ENCODE measurements at regions not wholly inside any gene's neighbourhood (a gene's known extent, or its start where the extent isn't known, plus 50 kb on each side); places are given as distances from the start of the nearest gene placed in this dataset.
A peak's percentile ranks its signal among the peaks of the same experiment; 100 is the strongest.
"Not testable (repeated sequence)": the region's sequence is repeated elsewhere in the genome, so short reads cannot be mapped to it uniquely, and the experiment has no call there.

DNA sequence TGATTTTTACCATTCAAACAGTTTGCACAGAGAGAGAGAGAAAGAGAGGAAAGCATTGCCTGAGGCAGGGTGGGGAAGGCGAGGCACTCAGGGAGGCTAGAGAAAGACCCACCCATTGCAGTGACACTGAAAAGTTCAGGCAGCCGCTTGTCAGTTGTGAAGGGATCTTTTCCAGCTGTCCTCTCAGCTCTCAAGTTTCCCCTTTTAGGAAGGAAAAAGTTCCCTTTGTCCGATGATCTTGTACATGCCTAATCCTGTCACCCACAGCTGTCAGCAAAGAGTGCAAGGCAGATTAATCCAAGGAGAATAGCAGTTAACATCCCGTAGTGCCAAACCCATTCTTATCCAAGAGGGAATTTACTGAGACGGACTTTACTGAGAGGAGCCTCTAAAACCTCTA is 255.0 kb downstream of the MAGEB5 start:
- POLR2A ChIA-PET = no interaction called here
- TF ChIP-seq, protein P1, sequence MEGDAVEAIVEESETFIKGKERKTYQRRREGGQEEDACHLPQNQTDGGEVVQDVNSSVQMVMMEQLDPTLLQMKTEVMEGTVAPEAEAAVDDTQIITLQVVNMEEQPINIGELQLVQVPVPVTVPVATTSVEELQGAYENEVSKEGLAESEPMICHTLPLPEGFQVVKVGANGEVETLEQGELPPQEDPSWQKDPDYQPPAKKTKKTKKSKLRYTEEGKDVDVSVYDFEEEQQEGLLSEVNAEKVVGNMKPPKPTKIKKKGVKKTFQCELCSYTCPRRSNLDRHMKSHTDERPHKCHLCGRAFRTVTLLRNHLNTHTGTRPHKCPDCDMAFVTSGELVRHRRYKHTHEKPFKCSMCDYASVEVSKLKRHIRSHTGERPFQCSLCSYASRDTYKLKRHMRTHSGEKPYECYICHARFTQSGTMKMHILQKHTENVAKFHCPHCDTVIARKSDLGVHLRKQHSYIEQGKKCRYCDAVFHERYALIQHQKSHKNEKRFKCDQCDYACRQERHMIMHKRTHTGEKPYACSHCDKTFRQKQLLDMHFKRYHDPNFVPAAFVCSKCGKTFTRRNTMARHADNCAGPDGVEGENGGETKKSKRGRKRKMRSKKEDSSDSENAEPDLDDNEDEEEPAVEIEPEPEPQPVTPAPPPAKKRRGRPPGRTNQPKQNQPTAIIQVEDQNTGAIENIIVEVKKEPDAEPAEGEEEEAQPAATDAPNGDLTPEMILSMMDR (IDR thresholded peaks at IDR 0.05; ENCODE audit: insufficient read depth, low read depth, low read length) = no peak
- CTCF ChIA-PET = no interaction called here
- DNase-seq (ENCODE audit: low read depth) = no peak
- Histone ChIP-seq H3K27me3 (ENCODE audit: control insufficient read depth, insufficient read depth, low read length) (no peaks in the 10 kb centered on the region), H3K4me3 (ENCODE audit: low read depth, low read length) (no peak overlapping the region), H3K36me3 (ENCODE audit: control insufficient read depth, insufficient read depth, low read length) (no peaks in the 10 kb centered on the region)

DNA sequence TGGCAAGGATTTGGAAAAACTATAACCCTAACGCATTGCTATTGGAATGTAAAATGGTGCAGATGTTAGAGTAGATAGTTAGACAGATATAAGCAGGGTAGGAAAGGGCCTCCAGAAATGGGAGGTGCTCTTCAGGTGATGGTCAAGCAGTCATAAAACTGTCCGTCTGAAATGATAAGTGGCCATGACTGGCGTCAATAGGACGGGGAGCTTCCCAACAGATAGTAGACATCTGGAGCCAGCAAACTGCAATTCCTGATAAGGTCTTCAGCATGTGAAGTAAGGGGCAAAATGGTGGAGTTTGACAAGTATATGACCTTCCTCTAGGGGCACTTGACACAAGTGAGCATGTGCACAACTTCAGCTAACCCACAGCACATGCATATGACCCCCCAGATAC is 250.4 kb downstream of the MAGEB5 start:
- ChIA-PET POLR2A (no interaction called here), CTCF (no interaction called here)
- Histone ChIP-seq H3K36me3 (ENCODE audit: control insufficient read depth, insufficient read depth, low read length) (no peaks in the 10 kb centered on the region), H3K27me3 (ENCODE audit: control insufficient read depth, insufficient read depth, low read length) (no peaks in the 10 kb centered on the region), H3K4me3 (ENCODE audit: low read depth, low read length) (no peak overlapping the region)
- no peak for DNase-seq (ENCODE audit: low read depth)
- TF ChIP-seq, protein P1 (IDR thresholded peaks at IDR 0.05; ENCODE audit: insufficient read depth, low read depth, low read length) = no peak

GRCh38 chrX:26445288-26445687 is 229.3 kb downstream of the MAGEB5 start:
- no peak for DNase-seq (ENCODE audit: low read depth)
- POLR2A ChIA-PET = no interaction called here
- CTCF ChIA-PET = no interaction called here

GRCh38 chrX:26444417-26444816 is 228.4 kb downstream of the MAGEB5 start:
- H3K27me3 ChIP-seq (ENCODE audit: control insufficient read depth, insufficient read depth, low read length); POLR2A ChIA-PET; DNase-seq (ENCODE audit: low read depth); CTCF ChIA-PET; H3K4me3 ChIP-seq (ENCODE audit: low read depth, low read length); H3K36me3 ChIP-seq (ENCODE audit: control insufficient read depth, insufficient read depth, low read length): not testable (repeated sequence)

More at GRCh38 chrX:26445288-26445687, 229.3 kb downstream of the MAGEB5 start:
- H3K27me3 ChIP-seq (ENCODE audit: control insufficient read depth, insufficient read depth, low read length) = no peaks in the 10 kb centered on the region
- no peak overlapping the region for H3K4me3 ChIP-seq (ENCODE audit: low read depth, low read length)
- TF ChIP-seq, protein P1 (IDR thresholded peaks at IDR 0.05; ENCODE audit: insufficient read depth, low read depth, low read length) = no peak
- H3K36me3 ChIP-seq (ENCODE audit: control insufficient read depth, insufficient read depth, low read length) = no peaks in the 10 kb centered on the region

- TF ChIP-seq, protein P1 (IDR thresholded peaks at IDR 0.05; ENCODE audit: insufficient read depth, low read depth, low read length) = peak; percentile 39; the same call in 1 of the 2 replicates
- Histone ChIP-seq H3K4me3 (ENCODE audit: low read depth, low read length) (no peak overlapping the region), H3K36me3 (ENCODE audit: control insufficient read depth, insufficient read depth, low read length) (no peaks in the 10 kb centered on the region), H3K27me3 (ENCODE audit: control insufficient read depth, insufficient read depth, low read length) (no peaks in the 10 kb centered on the region)
- ChIA-PET CTCF (interaction anchor here (0.8 to 1.2 kb wide), 2 partner anchors 487 to 744 kb away, joined by 3 read pairs; no protein-coding TSS in a partner anchor), POLR2A (no interaction called here)
- no peak for DNase-seq (ENCODE audit: low read depth)
Measured at GRCh38 chrX:26442340-26442739, 226.4 kb downstream of the MAGEB5 start.

DNA sequence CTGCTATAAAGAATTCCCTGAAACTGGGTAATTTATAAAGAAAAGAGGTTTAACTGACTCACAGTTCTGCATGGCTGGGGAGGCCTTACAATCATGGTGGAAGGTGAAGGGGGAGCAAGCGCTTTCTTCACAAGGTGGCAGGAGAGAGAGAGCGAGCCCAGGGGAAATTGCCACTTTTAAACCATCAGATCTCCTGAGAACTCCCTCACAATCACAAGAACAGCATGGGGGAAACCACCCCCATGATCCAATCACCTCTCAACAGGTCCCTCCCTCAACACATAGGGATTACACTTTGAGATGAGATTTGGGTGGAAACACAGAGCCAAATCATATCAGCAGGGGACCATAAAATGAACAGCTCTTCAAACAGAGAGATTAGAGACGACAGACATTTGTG is 198.6 kb downstream of the MAGEB5 start:
- no peaks in the 10 kb centered on the region for H3K27me3 ChIP-seq (ENCODE audit: control insufficient read depth, insufficient read depth, low read length)
- H3K4me3 ChIP-seq (ENCODE audit: low read depth, low read length) = no peak overlapping the region
- POLR2A ChIA-PET = no interaction called here
- no peak for DNase-seq (ENCODE audit: low read depth)
- CTCF ChIA-PET = no interaction called here
- no peaks in the 10 kb centered on the region for H3K36me3 ChIP-seq (ENCODE audit: control insufficient read depth, insufficient read depth, low read length)
- TF ChIP-seq, protein P1 (IDR thresholded peaks at IDR 0.05; ENCODE audit: insufficient read depth, low read depth, low read length) = no peak

Data from BJ (cell line).